GM12892 (cell line): ENCODE measurements at regions not wholly inside any gene's neighbourhood (a gene's known extent, or its start where the extent isn't known, plus 50 kb on each side); places are given as distances from the start of the nearest gene placed in this dataset.

ENCODE experiments used
- POLR2A ChIP-seq: IDR thresholded peaks from 2 replicates; pipeline ENCODE4 v1.6.1; 2011; ENCODE audit warnings: low read depth, low read length, control low read depth
- POLR2AphosphoS5 ChIP-seq: IDR thresholded peaks from 2 replicates; pipeline ENCODE4 v1.6.1; 2011; ENCODE audit warnings: low read depth, low read length, control low read depth

GRCh38 chr6:87832025-87832825, 130.2 kb upstream of the AKIRIN2 start:
- TF ChIP-seq POLR2A (no peak), POLR2AphosphoS5 (no peak)
